ENCODE measurements at regions not wholly inside any gene's neighbourhood (a gene's known extent, or its start where the extent isn't known, plus 50 kb on each side); places are given as distances from the start of the nearest gene placed in this dataset.

DNA sequence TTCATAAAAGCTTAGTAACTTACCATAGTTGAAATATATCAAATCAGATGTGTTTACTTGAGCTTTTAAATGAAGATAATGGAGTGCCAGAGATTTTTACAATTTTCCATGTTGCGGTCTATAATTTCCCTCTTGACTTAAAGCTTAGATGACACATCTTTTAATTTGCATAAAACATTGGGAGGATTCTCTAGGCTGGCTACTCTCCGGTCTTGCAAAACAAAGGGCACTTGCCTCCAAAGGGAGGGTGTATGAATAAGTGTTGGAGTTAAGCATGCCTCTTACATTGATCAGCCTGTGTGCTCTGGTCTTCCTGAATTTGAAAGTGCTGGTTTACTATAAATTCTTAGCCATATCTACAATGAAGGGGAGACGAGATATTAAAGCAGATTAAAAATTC, 336.4 kb upstream of the NAV3 start:
- TF ChIP-seq, protein P1, sequence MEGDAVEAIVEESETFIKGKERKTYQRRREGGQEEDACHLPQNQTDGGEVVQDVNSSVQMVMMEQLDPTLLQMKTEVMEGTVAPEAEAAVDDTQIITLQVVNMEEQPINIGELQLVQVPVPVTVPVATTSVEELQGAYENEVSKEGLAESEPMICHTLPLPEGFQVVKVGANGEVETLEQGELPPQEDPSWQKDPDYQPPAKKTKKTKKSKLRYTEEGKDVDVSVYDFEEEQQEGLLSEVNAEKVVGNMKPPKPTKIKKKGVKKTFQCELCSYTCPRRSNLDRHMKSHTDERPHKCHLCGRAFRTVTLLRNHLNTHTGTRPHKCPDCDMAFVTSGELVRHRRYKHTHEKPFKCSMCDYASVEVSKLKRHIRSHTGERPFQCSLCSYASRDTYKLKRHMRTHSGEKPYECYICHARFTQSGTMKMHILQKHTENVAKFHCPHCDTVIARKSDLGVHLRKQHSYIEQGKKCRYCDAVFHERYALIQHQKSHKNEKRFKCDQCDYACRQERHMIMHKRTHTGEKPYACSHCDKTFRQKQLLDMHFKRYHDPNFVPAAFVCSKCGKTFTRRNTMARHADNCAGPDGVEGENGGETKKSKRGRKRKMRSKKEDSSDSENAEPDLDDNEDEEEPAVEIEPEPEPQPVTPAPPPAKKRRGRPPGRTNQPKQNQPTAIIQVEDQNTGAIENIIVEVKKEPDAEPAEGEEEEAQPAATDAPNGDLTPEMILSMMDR (IDR thresholded peaks at IDR 0.05): no peak
- TF ChIP-seq POLR2A (IDR thresholded peaks at IDR 0.05): no peak

Measured in adrenal gland (tissue), 5 donors.